ENCODE measurements at regions not wholly inside any gene's neighbourhood (a gene's known extent, or its start where the extent isn't known, plus 50 kb on each side); places are given as distances from the start of the nearest gene placed in this dataset.

DNA sequence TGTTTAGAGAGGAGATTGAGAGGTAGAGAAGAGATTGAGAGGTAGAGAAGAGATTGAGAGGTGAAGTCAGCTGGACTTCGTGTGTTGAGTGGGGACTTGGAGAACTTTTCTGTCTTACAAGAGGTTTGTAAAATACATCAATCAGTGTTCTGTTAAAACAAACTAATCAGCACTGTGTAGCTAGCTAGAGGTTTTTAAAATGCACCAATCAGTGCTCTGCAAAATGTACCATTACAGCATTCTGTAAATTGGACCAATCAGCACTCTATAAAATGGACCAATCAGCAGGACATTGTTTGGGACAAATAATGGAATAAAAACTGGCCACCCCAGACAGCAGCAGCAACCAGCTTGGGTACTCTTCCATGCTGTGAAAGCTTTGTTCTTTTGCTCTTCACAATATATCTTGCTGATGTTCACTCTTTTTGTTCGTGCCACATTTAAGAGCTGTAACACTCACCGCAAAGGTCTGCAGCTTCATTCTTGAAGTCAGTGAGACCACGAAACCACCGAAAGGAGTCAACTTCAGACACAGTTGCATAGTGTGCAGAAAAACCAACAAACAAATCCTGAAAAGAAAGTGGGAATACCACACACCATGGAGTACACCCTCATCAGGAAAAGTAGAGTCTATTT is 366.9 kb upstream of the HSFY2 start:
- no peak for DNase-seq (ENCODE audit: low read depth)

DNA sequence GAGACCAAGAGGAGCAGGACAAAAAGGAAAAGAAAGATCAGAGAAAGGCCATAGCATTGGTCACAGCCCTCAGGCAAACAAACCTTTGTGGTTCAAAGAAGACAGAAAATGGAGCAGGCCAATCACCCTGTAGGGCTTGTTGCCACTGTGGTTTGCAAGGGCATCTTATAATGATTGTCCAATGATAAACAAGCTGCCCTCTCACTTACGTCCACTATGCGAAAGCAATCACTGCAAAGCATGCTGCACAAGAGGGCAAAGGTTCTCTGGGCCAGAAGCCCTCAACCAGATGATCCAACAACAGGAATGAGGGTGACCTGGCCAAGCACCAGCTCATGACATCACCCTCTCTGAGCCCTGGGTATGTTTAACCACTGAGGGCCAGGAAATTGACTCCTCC is 360.9 kb upstream of the HSFY2 start:
- DNase-seq (ENCODE audit: low read depth): no peak

DNA sequence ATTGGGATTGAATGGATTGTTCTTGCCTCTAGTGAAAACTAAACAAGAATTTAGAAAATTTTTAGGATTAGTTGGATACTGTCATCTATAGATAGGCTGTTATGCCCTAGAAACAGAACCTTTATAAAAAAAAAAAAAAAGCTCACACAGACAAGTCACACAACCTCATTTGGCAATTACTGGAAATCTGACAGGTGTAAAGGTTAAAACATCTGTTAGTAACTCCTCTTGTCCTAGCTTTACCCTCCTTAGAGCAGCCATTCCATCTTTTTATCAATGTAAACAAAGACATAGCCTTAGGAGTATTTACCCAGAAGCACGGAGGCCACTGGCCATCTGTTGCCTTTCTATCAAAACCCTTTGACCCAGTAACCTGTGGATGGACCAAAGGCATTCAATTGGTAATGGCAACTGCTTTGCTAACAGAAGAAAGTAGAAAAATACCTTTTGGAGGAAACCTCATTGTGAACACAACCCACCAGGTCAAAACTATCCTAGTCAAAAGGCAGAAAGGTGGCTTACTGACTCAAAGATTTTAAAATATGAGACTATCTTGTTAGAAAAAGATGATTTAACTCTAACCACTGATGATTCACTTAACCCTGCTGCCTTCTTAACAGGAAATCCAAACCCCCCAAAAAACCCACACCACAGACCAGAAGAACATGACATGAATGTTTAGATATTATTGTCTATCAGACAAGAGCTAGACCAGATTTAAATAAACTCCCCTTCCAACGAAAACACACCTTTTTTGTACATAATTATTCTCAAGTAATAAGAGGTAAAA is 357.2 kb upstream of the HSFY2 start:
- no peak for DNase-seq (ENCODE audit: low read depth)

DNA sequence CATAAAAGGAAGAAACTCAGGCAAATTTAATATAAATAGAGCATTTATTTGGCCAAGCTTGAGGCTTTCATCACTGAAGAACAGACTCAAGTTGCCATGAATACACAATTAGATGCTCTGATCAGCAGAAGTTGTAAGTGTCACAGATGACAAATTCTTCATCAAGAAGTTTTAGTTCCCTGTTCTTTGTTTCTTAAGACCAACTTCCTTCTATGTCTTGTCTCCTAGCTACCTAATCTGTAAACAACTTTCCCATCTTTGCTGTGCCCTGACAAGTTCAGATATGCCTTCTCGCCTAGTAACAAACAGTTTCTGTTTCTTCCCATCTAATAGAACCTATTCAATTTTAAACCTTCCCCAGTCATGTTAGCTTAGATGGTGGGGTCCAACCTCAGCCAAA is 353.4 kb upstream of the HSFY2 start:
- DNase-seq (ENCODE audit: low read depth): no peak

DNA sequence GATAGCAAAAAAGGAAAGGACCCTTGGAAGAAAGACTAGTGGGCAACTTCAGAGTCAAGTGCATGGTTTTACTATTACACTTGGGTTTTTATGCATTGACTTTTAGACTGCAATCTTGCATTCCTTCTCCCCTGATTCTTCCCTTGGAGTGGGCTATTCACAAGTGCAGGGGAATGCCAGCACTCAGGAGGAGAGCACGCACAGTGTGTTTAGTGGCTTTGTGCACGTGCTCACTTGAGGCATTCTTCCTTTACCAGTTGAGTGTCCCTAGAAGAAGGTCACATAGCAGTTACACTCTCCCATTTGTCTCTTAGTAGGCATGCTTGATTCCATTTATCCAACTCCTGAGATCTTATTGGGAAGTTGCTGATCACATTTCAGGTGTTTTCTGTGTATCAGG is 351.1 kb upstream of the HSFY2 start:
- no peak for DNase-seq (ENCODE audit: low read depth)

DNA sequence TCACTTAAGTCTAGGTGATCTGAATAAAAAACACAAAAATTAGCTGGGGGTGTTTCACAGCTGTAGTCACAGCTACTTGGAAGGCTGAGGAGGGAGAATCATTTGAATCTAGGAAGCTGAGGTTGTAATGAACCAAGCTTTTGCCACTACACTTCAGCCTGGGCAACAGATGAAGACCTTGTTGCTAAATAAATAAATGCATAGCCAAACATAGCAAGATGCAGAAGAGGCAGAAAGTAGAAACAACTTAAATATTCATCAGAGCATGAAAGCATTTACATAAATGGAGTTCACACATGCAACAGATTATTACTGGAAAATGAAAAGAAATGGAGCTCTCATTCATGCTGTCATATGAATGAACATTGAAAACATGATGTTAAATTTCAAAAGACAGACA is 348.9 kb upstream of the HSFY2 start:
- no peak for DNase-seq (ENCODE audit: low read depth)

DNA sequence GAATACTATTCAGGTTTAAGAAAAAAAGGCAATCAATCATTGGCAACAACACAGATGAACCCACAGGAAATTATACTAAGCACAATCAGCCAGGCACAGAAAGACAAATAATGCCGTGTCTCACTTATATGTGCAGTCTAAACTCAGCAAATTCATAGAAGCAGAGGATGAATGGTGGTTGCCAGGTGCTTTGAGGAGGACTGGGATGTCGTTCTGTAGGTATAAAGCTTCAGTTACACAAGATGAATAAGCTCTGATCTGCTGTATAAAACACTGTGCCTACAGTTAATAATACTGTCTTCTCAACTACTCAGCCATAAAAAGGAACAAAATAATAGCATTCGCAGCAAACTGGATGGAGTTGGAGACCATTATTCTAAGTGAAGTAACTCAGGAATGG is 324.8 kb upstream of the HSFY2 start:
- DNase-seq (ENCODE audit: low read depth): no peak

DNA sequence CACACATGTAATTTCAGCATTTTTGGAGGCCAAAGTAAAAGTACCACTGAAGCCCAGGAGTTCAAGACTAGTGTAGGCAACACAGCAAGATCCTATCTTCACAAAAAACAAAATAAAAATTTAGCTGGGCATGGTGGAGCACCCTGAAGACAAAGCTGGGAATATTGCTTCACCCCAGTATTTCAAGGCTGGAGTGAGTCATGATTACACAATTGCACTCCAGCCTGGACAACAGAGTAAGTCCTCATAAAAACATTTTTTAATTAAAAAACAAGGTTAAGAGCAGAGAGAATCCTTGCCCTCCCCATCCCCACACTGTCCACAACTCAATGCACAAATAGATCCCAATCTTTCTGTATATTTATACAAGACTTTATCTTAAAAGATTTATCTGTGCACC is 321.9 kb upstream of the HSFY2 start:
- no peak for DNase-seq (ENCODE audit: low read depth)

DNA sequence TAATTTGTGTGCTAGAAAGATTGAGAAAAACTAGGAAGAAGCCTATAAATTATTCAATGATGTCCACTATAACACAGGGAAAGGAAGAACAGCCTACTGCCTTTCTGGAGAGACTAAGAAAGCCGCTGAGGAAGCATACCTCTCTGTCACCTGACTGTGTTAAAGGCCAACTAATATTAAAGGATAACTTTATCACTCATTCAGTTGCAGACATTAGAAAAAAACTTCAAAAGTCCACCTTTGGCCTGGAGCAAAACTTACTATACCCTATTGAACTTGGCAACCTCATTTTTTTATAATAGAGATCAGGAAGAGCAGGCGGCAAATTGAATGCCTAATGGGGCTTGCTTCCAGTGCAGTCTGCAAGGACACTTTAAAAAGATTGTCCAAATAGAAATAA is 309.5 kb upstream of the HSFY2 start:
- no peak for DNase-seq (ENCODE audit: low read depth)

DNA sequence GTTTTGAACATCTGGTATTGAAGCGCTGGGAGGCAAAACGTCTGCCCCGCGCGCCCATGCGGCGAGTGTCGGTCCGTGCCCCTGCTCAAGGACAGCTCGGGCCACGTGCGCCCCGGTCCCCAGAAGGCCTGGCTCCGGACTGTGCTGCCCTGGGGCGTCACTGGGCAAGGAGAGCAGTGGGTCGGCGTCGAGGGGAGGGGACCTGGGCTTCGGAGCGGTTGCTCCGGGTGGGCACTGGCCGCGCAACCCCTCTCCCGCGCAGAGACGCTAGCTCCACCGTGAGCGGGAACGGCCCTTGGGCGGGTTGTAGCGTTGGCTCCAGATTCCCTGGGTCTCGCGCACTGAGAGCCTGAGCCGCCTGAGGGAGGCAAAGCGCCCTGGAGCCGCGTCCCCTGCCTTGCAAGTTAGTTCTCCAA is 304.2 kb upstream of the HSFY2 start:
- no peak for DNase-seq (ENCODE audit: low read depth)

DNA sequence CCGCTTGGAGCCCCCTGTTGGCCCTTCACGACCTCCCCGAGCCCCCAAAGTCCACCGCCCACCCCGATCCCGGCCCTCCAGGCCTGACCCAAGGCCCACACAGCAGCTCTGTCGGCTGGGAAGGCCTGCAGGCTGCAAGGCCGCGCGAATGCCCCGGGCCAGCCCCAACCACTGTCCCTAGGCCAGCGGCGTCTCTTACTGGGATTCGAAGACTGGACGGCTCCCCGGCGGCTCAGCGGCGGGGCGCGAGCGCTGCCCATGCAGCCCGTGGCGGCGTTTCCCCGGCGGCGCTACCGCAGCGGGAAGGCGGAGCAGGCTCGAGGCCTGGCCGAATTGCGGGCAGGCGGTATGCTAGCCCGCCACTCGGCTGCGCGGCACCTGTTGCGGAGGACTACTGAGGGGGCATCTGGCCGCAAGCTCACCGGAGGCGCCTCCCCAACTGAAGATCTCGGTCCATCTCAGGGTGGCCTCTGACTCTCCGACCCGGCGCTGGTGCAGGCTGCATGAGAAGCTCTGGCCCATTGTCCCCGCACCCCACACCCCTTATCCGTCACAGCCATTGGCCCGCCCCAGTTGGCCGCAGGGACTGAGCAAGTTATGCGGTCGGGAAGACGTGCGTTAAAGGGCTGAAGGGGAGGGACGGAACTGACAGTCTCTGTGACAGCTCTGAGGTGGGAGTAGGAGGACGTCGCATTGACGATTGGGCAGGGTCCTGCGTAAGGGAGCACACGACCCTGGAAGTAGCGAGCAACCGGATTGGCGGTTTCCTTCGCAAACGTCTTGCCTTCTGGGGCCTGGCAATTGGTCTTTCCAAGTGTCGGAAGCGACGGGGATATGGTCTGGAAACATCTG is 303.5 kb upstream of the HSFY2 start:
- DNase-seq (ENCODE audit: low read depth): no peak

DNA sequence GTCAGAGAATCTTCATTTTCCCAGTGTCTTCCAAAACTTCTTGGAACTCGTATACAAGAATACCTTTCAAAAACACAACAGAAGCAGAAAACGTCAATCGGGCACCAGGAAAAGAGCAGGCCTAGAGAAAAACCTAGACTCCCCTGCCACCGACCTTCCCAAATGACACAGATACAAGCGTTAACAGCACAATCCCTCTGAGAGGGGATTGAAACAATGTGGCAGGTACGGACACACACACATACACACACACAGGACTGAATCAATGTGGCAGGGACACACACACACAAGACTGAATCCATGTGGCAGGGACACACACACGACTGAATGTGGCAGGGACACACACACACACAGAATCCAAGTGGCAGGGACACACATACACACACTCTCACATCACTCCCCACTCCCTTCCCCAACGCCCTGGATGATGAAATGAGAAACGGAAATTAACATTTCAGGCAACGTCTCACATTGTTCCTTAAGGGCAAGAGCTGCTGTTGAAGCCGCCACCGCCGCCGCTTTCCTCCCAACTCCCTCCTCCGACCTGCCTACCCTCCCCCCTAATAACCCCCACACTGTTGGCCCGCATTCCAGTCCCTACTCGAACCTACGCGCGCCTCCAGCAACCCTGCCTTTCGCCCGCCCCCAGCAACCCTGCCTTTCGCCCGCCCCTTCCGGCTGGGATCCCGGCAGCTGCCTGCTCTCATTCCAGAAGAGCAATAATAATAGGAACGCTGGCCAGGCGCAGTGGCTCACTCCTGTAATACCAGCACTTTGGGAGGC is 302.1 kb upstream of the HSFY2 start:
- no peak for DNase-seq (ENCODE audit: low read depth)

DNA sequence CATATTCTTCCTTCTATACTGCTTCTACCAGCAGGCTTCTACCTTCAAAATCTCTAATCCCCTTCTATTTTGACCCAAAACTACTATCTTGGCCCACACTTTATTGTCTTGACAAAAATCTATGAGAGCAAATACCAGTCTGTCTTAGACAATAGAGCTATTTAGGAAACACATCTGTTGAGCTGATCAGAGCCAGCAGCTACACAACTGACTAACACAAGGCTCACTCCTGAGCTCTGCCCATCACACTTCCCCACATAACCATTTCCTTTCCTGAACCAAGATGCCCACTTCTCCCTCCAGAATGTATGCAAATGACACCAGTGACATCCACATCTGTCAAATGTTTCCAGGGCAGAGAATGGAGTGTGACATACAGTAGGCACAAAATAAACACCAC is 293.9 kb upstream of the HSFY2 start:
- DNase-seq (ENCODE audit: low read depth): no peak

DNA sequence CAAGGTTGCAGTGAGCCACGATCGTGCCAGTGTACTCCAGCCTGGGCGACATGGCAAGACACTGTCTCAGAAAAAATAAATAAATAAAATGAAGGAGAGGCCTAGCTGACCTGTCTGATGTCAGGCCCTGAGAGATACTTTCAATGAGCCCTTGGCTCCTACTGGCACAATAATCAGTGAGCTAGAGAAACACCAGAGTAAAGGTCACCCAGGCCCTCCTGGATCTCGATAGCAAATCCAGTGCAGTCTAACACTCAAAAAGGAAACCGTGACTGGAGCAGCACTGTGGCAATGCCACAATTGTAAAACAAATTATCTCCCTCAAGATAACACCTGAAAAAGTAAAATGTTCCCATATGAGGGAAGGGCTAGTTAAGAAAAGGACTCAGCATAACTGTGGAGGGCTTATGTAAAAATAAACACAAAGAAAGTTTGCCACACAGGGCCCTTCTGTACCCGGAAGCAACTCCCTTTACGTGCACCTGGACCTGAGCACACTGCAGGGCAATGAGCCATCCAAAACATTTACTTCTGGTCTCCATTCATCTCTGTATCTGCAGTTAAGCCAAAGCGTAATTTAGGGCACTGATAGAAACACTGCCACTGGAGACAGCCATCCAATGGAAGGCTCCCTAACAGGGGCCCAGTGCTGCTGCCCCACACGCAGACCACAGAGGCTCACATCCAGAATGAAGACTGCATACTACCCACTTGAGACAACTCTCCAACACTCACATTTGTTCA is 293.1 kb upstream of the HSFY2 start:
- DNase-seq (ENCODE audit: low read depth): no peak

DNA sequence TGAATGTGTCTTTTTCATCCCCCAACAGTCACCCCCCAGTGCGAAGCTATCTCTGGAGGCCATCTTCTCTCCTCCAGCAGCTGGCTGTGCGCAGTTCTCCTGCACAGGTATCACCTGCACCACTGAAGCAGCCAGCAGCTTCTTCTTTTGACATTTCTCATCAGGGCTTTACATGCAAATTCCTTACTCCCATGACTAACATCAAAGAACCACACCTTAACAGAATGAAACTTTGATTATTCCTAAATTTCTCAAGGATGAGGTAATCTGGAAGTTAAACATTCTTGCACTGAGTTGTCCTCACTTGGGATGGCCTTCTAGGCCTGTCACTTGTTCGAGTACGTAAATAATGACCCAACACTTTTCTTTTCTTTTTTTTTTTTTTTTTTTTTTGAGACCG is 291.6 kb upstream of the HSFY2 start:
- DNase-seq (ENCODE audit: low read depth): no peak

DNA sequence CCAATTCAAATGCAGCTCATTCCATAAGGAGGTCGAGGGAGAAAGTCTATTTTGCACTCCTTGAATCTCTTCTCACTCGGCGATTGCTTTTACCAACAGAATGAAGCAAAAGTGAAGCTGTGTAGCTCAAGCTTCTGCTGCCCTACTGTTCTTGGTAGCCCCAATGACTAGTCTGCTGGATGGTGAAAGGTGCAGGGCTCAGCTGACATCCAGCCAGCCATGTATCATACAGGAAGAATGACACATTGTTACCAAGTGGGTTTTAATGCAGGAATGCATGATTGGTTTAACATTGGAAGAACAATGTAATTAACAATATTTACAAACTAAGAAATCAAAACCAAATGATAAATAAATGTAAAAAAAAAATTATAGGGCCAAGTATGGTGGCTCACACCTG is 286.2 kb upstream of the HSFY2 start:
- no peak for DNase-seq (ENCODE audit: low read depth)

DNA sequence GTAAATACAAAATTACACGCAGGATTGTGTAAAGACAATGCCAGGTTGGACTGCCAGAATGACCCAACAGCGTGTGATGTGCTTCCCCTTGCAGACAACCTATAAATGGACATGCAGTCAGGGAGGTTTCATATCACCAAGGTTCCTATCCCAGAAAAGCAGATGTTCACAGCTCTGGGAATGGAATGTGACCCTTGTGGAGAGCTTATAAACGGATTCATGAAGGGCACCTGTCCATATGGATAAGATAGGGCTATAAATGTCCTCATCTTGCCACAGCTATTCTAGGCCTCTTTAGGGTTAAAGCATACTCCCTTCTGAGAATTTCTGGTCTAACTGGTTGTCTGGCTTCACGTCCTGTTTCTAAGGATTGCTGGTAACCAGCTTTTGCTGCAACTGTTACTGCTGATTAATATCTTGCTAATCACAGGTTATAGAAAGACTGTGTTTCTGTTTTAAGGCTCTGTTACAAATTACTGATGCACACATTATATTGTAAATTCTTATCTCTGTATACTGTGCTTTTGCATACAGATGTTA is 285.4 kb upstream of the HSFY2 start:
- no peak for DNase-seq (ENCODE audit: low read depth)

DNA sequence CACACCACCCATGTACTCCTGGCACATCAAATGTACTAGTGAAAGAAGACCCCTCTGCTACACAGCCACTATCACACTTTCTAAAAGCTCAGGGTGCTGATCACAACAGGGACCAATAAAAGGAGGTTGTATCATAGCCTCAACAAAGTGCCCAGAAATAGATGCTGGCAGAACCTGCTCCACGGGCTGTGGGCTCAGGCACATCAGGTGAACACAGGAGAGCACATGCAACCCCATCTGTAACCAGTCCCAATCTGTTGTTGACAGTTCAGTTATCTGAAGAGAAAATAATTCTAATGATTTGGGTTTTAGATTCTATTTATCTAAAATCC is 282.6 kb upstream of the HSFY2 start:
- no peak for DNase-seq (ENCODE audit: low read depth)

DNA sequence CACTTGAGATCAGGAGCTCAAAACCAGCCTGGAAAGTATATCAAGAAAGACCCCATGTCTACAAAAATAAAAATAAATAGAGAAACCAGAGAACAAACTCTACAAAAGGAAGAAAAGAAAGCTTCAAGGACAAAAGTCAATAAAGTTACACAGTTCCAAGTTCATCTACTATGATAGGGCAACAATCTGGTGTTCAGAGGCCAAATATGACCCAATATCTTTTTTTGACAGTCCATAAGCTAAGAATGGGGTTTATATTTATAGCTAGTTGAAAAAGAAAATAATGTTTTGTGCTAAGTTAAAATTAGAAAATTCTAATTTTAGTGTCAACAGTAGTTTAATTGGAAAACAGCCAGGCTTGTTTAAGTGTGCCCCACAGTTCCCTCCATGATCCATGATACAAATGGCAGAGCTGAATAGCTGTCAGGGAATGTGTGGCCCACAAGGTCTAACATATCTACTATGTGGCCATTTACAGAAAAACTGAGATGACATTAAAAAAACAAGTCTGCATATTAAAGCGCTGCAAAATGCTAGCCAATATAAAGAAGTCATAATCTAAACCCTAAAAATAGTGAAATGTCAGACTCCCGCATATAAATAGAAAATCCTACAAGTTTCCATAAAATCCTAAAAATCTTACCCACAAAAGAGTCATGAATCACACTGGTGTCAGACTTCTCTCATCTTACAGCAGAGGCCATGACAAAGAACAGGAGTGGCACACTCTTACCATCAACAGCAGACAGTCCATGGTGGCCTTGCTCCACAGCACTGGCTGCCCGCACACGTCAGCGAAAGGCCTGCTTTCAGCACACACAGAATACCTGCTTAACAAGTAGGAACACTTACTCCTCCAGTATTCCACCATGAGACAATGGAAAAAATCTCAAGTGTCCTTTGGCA is 281.9 kb upstream of the HSFY2 start:
- DNase-seq (ENCODE audit: low read depth): no peak

DNA sequence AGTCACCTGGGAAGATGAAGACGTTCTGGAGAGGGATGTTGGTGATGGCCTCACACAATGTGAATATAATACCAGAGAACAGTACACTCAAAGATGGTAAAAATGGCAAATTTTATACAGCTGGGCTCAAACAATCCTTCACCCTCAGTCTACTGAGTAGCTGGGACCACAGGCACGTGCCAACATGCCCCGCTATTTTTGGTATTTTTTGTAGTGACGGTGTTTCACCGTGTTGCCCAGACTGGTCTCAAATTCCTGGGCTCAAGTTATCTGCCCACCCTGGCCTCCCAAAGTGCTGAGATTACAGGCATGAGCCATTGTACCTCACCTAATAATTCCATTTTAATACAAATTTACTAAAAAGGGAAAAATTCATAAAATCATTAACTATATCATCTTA is 280.3 kb upstream of the HSFY2 start:
- no peak for DNase-seq (ENCODE audit: low read depth)
